COR-L47 (cell line): ENCODE measurements at regions not wholly inside any gene's neighbourhood (a gene's known extent, or its start where the extent isn't known, plus 50 kb on each side); places are given as distances from the start of the nearest gene placed in this dataset.

Source experiments
- DNase-seq: peaks from one replicate; lab custom pipeline; 2025; lab: John Stamatoyannopoulos, UW

DNA sequence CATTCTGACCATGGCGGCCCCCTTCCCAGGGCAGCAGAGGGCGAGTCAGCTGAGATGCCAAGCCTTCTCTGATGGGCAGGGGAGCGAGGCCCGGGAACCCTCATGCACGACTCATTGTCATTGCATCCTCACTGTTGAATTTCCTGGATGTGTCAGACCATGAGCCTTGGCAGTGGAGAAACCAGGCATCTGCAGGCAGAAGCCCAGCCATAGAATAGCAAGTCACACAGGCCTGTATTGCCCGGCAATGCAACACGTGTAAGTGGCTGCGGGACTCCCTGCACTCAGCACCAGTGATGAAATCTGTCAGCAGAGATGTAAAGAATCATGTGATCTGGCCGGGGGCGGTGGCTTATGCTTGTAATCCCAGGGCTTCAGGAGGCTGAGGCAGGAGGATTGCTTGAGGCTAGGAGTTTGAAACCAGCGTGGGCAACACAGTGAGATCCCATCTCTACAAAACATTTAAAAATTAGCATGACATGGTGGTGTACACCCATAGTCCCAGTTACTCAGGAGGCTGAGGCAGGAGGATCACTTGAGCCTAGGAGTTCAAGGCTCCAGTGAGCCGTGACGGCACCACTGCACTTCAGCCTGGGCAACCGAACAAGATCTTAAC is 199.7 kb downstream of the KATNAL1 start:
- no peak for DNase-seq

DNA sequence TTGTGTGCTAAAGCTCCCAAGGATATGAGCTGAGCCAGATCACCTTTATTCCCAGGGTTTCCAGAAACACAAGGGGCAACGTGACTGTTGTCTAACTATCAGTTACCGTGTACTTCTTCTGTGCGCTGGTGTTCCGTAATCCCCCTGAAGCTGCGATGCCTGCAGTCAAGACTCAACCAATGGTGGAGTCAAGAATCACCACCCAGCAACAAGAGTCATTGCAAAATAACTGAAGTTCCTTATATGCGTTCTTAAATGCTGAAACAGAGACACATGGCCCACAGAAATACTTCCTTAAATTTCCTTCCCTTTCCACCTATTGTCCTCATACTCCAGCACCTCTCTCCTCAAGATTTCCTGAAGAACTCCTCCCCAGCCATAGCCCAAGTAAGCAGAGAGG is 200.2 kb downstream of the KATNAL1 start:
- no peak for DNase-seq

DNA sequence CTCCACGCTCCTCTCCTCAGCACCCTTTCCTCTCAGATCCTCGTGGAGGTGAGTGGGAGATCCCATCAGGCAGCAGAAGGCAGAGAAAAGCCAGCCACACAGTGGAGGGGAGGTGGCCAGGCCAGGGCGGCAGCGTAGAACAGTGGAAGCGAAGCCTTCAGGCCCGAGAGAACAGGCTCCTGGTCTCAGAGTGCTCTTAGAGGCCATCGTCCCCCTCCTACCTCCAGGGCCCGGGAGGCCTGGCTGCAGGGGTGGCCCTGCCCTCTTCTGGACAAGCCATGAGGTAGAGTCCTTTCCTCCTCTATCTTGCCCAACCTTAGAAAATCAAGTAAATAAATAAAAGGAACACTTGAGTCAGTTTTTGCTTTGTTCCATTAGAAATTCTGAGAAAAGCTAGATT is 202.0 kb downstream of the KATNAL1 start:
- no peak for DNase-seq

DNA sequence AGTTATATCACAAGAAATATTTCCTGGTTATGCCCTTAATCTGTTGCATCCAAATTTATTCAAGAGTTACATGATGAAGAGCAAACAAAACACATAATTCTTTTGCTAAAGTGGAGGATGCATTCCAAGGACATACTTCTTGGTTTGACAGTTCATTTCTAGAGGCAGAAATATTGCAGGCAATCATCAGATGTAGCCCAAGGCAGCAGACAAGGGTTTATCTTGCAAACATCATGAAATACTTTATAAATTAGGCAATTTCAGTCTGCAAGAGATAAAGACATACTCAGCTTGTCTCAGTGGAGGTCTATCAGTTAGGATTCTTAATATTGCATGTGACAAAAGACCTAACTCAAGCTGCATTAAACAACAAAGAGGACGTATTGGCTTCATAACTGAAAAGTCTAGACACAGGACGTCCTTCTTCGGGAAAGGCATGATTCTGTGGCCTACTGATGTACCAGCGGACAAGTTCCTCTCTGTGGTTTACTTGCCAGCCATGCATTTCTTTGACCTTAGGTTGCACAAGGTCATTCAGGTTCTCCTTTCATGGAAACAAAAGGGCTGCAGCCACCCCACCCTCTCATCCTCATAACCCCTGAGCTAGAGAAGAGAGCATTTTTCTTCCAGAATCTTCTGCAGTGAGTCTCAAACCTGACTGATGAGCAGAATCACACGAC is 204.1 kb downstream of the KATNAL1 start:
- no peak for DNase-seq

DNA sequence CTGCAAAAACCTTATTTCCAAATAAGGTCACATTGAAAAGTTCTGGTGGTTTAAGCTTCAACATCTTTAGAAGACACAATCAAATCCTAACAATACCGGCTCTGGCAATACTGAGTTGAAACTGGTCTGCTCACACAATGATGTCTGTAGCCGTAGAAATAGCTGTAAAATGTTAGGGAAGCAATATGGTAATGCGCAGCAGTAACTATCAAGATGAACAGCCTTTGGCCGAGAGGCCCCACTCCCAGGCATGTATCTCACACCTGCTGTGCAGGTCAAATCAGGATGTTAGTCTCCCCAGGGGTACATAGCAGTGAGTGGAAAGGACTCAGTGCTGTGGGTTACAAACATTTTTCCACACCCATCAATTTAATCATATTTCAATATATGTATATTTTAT is 207.1 kb downstream of the KATNAL1 start:
- no peak for DNase-seq

DNA sequence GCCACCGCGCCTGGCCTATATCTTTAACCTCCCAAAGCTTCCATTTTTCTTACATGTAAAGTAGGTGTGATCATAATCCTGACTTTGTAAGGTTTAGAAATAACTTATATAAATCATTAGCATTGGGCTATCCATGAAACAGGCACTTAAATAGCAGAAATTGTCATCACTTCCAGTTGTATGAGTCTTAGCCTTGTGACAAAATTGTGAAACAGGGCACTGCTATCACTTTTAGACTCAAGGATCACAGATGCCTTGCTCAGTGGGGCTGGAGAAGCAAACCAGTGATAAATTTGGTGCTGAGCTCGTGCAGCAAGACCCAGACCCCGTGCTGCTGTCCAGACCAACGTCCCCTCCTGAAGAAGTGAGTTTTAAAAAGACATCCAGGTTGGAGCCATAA is 209.7 kb downstream of the KATNAL1 start:
- DNase-seq: no peak

DNA sequence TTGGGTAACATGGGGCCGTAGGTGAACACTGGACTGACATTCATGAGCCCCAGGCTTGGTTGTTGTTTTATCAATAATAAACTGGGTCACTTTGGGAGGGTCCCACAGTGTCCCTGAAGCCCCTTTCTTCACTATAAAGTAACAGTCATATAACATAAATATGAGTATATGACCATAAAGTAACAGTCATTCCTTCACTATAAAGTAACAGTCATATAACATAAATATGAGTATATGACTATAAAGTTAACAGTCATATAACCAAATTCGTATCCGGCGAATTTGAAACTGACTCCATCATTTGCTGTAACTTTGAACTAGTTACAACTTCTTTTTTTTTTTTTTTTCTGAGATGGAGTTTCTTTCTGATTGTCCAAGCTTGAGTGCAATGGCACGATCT is 210.3 kb downstream of the KATNAL1 start:
- no peak for DNase-seq

DNA sequence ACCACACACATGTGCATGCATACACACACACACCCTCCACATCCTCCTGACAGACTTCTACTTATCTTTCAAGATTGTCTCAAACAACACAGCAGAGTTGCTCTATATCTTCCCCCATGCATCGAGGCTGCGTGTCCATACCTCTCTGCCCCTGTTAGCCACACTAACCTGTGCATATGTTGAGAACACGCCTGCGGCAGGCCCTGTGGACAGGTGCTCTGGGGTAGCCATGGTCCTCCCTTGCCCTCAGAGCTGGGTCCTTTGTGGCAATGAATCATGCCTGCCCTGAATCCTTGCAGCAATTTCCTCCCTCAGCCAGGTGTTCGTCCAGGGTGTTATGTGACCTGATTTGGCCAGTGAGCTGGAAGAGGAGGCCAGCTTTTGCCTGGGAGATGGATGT is 213.3 kb downstream of the KATNAL1 start:
- DNase-seq: no peak

DNA sequence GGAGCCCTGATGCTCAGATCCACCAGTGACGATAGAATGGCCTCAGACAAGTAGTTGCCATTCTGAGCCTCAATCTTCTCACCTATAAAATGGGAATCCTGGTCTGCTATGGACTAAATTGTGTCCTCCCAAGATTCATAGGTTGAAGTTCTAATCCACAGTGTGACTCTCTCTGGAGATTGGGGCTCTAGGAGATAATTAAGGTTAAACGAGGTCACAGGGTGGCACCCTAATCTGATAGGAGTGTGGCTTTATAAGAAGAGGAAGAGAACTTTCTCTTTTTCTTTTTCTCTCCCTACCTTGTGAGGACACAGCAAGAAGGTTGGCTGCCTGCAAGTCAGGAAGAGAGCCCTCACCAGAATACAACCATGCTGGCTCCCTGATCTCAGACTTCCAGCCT is 214.1 kb downstream of the KATNAL1 start:
- DNase-seq: no peak

DNA sequence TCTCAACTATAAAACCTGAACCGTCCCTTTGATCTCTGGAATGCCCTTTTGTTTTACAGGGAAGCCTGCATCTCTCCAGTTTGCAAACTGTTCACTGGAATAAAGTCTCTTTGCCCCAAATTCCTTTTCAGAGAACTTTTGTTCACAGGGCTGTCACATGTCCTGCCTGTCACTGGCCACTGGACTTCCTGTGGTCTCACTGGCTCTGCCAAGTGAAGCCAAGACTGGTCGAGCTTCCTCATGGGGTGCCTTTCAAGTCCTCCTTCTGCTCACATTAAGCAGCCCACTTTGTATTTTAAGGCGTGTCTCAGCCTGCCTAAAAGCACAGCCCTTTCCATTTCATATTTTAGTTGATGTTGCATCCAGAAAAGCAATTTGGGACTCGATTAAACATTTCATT is 215.7 kb downstream of the KATNAL1 start:
- no peak for DNase-seq

DNA sequence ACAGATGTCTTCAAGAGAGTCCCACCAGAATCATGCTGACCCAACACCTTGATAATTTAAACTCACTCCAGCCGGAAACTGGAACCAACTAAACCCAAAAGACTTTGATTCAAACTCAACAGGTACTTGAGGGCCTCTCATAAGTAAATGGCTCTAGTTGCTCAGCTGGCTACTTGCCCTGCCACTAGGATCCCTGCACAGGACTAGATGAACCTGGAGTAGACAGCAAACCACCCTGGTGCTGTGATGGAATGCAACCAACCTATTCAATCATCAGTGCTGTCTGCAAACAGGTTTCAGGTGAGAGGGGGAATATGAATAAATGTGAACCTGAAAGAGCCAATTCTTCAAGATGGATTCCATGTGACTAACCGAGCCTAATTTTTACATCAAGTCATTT is 216.3 kb downstream of the KATNAL1 start:
- DNase-seq: no peak

DNA sequence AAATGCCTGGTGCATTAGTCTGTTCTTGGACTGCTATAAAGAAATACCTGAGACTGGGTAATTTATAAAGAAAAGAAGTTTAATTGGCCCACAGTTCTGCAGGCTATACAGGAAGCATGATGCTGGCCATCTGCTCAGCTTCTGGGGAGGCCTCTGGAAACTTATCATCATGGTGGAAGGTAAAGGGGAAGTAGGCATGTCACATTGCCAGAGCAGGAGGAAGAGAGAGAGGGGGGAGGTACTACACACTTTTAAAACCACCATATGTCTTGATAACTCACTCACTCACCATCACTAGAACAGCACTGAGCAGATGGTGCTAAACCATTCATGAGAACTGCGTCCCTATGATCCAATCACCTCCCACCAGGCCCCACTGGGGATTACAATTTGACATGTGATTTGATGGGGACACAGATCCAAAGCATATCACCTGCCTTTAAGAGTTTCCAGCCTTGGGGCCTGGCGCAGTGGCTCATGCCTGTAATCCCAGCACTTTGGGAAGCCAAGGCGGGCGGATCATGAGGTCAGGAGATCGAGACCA is 219.0 kb downstream of the KATNAL1 start:
- DNase-seq: no peak

DNA sequence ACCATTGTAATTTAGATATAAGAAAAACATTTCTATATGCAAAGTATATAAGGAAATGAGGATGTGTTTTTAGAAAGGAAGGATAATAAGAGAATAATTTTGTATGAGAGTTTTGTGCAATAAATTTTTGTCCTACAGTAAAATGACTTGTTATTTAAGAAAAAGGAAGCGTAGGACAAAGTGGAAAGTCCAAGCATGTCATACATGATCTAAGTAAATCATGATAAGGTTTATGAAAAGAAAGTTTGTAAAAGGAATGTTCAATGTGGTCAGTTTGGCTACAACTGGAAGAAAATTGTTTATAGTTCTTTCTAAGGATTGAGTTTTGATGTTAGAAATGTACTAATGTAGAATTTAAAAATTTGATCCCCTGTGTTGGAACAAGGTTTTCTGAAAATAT is 222.3 kb downstream of the KATNAL1 start:
- DNase-seq: no peak

DNA sequence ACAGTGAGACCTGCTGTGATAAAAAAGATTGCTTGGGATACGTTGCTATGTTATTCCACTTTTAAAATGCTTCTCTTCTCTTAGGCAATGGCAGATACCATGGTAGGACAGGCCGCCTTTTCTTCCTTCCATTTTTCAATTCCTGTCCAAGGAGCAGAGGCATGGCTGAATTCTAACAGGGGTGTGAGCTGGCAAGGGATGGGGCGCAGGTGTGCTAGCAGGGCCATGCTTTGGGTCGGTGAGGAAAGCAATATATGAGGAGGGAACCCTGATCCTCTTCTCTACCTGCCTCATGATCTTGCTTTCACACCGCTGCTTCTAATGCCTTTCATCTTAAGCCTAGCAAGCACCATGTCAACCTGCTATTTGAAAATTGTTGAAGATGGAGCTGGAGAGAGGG is 225.0 kb downstream of the KATNAL1 start:
- DNase-seq: no peak

DNA sequence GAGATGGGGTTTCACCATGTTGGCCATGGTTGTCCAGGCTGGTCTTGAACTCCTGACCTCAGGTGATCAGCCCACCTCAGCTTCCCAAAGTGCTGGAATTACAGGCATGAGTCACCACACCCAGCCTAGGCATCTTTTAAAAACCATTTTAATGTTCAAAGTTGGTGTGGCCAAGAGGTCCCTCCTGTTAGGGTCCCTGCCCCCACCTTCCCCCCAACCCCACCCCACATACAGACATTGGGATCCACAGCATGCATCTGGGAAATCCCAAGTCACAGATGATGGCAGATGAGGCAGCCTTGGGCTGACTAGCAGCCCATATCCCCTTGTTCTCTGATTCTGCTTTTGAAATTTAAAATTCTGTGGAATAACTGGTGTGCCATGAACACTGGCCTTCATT is 226.0 kb downstream of the KATNAL1 start:
- no peak for DNase-seq

DNA sequence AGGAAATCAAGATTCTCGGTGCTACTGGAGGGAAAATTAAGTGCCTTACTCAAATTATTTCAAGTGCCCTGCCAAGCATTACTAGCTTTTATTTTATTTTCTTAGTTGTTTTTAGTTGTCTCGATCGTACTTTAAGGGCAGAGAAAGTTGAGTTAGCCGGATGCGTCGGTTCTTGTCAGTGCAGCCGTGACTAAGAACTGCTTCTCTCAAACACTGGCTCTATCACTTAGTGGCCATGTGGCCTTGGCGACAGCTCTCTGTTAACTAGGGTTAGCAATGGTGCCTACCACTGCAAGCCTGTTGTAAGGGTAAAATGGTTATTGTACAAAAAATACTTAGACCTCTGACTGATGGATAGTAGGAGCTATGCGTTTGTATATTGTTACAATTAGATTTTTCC is 227.8 kb downstream of the KATNAL1 start:
- no peak for DNase-seq

DNA sequence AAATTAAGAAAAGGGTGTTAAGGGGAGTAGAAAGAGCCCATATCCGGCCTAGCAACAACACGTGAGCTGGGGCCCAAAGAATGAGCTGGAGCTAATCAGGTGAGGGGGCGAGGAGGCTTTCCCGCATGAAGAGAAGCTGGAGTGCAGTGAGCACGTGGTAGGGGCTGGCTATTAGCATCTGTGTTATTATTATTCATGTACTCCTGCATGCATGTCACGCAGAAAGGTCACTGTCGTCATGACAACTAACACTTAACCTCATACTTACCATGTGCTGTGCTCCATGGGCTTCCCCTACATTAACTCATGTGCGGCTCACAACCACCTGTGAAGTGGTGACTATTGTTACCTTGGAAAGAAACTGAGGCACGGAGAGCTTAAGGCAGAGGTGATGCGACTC is 227.6 kb upstream of the UBL3 start:
- no peak for DNase-seq

DNA sequence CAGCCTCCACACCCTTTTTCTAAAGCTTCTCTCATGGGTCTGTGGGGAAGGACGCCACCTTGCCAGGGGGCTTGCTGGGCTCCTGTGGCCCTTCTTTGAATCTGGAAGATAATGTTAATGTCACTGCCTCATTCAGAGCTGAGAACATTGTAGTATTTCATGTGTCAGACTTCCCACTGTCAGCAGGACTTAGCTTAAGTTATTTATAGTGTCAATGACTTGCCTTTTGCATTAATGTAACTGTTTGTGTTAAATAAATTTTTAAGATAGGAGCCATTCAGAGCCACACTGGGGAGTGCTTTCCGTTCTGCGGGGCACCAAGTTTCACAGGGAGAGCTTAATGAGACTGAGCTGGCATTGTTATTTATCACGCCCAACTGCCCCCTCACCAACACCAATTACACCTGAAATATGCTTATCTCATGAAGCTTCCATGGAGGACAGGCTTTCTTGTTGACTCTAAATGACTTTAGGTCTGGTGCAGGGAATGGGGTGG is 226.9 kb upstream of the UBL3 start:
- DNase-seq: no peak

DNA sequence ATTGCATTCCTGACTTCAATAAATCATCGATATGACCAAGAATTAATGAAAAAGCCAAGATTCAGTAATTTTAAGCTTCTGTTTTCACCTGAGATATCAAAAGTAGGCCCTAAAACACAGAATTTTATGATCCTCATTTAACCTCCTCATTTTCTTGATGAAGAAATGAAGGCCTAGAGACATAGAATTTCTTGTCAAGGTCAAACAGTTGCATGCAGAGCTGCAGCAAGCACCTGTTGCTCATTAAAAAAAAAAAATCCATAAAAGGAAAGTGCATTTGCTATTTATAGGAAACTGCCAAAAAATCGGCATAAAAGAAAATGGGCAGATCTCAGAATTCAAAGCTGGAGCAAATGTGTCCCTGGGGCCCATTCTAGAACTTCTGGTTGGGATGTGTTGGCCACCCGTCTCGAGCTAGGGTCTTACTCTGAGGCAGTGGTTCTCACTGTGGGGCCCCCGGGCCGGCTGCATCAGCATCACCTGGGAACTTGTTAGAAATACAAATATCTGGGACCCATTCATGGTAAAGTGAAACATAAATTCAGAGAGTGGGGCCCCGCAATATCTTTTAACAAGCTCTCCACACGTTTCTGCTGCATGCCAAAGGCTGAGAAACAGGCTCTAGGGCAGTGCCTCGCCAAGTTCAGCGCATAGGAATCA is 224.7 kb upstream of the UBL3 start:
- DNase-seq: no peak

DNA sequence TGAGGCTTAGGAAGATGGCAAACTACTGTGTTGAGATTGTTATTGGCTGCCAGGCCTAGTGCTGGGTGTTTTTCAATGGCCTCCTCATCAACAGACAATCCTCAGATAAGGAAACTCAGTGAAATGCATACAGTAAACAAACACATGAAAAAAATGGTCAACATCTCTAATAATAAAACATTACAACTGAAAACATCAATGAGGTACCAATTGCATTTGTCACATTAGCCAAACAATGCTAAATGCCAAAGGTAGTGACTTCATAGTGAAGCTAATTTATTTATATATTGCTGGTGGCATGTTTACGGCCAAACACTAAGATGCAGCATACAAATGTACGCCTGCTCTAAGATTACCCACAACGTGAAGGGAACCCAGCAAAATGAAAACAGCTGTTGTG is 224.0 kb upstream of the UBL3 start:
- DNase-seq: no peak

DNA sequence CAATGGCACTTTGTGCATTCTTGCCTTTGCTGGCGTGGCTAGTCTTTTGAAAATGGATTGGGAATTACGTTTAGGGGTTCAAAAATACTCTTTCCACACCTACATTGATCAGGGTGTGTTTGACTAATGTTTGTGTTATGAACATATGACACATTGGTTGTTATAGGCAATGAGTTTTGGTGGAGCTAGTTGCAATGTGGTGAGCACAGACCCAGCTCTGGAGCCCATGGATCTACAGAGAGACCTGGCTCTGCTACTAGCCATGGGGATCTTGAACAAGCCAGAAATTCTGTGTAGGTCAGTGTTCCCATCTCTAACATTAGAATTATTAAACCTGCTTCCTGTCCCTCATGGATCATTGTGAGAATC is 222.4 kb upstream of the UBL3 start:
- DNase-seq: no peak

DNA sequence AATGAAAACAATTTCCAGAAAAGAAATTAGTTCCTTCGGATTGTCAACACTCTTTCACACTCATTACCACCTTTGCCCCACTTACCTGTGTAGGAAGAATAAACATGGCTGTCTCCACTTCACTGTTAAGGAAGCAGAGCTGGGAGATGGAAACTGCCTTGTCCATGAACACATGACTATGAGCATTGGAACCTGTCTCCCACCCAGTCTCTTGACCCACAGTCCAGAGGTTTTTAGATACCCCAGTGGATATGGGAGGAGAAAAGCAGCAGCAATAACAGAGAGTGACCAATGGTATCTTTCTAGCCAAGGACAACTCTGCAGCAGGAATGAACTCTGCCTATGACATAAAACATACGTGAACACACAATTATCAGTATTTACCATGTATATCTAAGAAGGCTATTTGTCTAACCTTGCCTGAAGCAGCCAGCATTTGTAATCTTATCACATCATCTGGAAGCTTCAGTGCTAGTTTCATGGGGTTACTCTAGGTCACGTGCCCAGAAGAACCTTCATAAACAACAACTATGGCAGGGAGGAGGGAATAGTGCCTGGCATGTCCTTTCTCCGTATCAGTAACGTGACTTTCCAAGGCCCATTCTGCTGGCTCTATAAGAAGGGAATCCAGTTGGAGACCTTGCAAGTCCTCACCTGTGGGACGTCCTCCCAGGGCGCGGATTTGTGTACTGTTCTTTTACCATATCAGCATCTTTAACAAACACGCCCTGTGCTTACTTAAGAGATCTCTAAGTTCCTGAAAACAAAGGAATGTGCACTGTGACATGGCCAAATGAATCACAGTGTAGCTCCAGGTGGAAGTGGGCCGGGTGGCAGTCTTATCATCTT is 221.8 kb upstream of the UBL3 start:
- no peak for DNase-seq
